ENCODE measurements at regions not wholly inside any gene's neighbourhood (a gene's known extent, or its start where the extent isn't known, plus 50 kb on each side); places are given as distances from the start of the nearest gene placed in this dataset.

DNA sequence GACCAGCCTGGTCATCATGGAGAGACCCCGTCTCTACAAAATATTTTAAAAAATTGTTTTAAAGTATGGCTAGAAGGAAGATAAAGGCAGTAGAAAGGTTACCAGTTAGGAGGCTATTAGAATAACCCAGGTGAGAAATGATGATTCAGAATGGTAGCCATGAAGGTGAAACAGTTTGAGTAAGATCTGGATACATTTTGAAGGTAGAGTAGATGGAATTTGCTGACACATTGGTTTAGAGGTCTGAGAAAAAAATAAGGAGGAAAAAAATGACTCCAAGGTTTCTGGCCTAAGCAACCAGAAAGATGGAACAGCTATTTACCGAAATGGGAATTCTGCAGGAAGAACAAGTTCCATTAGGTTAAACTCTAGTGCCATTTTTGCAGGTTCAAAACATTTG lies 167.9 kb upstream of the TAB2 start:
- peak; percentile 57 for DNase-seq (ENCODE audit: low spot score)

DNA sequence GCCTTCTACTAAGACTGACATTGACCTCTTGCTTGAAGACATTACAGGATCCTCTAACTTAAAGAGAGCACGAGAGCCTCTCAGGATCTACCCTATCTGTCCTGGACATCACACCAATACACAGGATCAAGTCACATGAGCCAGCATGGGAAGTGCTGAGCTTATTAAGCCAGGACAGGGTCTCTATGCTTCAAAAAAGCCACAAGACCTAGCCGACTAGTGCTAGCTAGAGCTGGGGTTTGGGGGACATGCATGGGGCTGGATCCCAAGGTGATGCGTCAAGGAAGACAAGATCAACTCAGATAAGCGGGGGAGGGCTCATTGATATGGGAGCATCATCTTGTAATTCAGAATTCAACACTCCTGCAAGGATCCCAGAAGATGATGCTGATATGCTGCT lies 167.2 kb upstream of the TAB2 start:
- no peak for DNase-seq (ENCODE audit: low spot score)

DNA sequence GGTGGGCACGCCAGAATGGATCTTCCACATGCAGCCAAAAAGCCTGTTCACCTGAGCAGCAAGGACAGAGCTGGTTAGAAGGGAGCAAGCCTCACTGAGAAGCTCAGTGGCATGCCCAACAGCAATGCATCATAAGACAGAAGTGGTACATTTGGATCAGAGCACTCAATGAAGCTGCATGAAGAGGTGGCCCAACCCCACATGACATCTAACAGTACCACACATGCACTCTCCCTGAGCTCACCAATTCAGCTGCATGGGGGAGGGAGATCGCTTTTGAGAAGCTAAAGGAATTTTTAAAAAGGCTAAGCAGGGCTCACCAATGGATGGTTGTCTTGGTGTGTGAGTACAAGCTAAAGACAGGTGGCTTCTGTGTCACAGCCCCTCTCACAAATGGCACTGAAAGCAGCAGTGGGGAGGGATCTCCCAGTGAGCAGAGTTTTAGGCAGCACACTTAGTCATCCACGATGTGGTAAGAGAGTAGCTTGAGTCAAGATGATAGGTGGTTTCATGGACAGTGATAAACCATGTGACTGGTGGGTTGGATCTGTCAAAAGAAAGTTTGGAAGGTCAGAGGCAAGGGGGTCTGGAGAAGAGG lies 166.6 kb upstream of the TAB2 start:
- DNase-seq (ENCODE audit: low spot score) = peak; percentile 84

DNA sequence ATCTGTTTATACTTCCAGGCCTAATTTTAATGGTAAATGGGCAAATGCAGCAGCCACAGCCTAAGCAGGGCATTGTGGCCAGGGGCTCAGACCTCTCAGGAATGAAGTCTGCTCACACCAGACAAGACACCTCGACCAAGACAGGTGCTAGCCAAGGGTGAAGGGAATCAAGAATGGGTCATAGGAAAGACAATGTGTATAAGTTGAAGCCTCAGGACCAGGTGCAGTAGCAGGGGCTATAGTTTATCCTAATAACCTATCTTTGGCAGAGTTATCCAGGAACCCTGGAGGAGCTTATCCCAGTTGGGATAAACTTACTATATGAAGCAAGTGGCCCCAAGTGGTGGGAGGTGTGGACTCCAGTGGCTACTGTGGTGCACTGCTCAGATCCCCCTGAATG lies 165.0 kb upstream of the TAB2 start:
- DNase-seq (ENCODE audit: low spot score) = no peak

DNA sequence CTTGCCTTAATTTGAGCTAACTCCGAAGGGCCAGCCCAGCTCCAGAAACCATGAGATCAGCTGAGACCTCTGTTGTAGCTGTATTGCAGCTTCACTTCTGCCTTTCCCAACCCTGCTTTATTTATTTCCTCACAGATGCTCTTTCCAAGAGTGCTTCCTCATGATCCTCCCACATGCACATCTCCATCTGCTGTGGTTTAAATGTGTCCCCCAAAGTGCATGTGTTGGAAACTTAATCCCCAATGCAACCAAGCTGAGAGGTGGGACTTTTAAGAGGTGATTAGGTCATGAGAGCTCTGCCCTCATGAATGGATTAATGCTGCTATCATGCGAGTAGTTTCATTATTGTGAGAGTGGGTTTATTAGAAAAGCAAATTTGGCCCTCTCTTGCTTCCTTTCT lies 164.4 kb upstream of the TAB2 start:
- DNase-seq (ENCODE audit: low spot score) = no peak

DNA sequence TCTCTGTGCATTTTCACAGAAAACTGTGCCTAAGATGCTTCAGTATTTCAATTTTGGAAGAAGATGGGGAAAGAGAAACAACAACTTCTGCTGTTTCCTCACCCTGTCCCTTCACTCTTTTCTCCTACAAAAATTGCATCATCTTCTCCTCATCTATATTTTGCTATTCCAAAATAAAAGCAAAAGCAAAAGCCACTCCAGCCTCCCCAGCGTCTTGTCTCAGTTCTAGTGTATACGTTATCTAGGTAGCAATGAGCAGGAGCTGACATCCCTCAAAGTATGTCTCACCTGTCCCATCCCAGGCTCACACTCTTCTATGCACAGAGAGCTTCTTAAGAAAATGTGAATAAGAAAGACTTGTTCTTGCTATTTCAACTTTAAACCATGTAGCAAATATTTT lies 163.8 kb upstream of the TAB2 start:
- no peak for DNase-seq (ENCODE audit: low spot score)

DNA sequence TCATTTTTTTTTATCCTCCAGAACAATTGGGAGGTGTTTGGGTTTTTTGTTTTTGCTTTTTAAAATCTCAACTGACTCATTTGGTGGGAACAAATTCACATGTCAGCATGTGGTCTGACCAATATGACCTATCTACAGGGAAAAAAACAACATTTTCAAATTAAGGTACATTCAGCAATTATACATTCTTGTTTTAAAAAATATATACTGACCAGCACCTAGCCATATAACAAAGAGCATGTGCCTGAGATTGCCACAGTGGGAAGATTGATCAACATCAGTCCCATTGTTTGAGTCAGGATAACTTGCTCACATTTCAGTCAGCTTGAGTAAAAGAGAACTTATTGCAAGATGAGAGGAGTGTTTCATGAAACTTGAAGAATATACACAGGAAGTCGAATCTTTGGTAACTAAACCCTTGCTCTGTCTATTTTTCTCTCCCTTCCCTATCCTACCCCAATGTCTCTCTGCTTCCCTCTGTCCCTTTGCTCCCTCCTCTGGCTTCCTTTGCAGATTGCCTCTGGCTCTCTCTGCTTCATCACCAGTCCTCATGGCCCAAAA lies 163.2 kb upstream of the TAB2 start:
- peak; percentile 54 for DNase-seq (ENCODE audit: low spot score)

DNA sequence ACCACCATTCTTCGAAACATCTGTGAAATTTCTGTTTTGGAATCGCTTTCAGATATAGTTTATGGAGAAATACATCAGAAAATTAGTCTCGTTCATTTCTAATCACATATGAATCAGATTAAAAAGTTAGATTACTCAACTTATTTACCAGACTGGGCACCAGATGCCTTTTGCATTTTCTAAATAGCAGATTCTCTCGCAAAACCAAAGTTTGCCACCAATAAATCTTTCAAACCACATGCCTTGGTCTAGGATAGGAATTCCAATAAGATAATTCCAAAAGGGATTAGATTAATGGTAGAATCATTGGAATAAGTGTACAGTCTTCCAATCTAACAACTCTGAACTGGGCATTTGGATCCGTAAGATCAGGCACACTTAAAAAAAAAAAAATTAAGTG lies 160.4 kb upstream of the TAB2 start:
- DNase-seq (ENCODE audit: low spot score) = no peak

DNA sequence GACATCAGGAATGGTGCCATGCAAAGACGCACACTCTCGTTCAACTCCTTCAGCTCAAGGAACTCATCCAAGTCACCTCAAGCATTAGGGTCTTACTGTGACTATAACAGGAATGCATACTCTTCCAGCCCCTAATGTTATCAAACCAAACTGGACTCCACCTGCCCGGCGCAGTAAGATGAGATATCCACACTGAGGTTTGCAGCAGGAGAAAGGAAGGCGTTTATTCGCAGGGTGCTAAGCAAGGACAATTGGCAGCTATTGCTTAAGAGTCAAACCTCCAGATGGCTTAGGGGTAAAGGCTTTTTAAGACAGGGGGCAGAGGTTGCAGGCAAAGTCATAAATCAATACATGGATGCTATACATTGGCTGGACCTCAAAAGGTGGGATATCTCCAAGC lies 159.4 kb upstream of the TAB2 start:
- no peak for DNase-seq (ENCODE audit: low spot score)

DNA sequence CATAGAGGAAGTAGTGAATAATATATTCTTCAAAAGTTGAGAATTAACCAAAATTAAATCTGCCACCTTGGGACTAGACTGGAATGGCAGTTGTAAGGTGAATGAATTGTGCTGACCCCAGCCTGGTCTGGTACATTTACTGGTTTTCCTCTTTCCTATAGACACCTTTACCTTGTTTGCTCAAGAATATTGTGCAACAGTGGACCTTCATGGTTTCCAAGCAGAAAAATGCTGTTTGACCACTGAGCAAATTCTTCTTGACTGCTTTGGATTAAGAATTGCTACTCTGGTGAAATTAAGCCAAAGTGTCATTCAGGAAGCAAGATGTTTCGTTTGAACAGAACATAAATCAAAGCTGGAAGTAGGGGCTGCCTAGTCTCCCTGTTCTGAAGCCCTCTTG lies 156.6 kb upstream of the TAB2 start:
- DNase-seq (ENCODE audit: low spot score) = no peak

DNA sequence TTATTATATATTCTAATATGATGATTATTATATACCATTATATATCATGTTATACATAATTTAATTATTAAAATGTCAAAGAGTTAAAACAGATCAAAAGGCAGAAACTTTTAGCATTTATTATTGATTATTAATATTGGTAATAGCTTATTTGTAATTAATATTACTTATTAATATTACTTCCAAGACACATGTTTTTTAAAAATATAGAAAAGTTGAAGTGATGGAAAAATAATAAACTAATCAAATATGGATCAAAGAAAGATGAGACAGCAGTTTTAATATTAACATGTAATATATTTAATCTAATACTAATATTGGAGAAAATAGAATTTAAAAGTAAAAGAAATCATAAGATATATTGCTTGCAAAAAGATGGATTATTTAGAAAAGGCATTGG lies 154.6 kb upstream of the TAB2 start:
- DNase-seq (ENCODE audit: low spot score) = no peak

DNA sequence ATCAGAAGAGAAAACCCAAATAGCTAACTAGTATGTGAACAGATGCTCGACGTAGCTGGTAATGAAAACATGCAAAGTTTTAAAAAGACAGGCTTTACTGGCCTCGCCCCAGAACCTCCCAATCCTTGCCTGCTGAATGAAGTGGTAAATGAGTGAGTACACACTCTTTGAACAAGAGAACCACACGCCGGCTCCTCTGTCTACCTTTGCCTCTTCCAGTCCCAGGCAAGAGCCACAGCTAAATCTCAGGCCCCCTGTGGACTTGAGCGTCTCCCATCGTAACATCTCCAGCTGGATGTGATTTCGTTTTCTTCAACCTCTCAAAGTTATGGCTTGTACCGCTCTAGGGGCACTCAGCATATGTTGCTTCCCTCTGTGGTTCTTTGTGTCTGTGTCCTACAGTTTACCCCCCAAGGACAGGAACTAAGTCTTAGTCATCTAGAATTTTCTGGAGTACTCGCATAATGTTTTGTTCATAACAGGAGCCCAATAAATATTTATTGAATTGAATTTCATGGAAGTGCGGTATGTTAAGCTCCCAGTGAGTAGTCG lies 153.2 kb upstream of the TAB2 start:
- DNase-seq (ENCODE audit: low spot score) = no peak

DNA sequence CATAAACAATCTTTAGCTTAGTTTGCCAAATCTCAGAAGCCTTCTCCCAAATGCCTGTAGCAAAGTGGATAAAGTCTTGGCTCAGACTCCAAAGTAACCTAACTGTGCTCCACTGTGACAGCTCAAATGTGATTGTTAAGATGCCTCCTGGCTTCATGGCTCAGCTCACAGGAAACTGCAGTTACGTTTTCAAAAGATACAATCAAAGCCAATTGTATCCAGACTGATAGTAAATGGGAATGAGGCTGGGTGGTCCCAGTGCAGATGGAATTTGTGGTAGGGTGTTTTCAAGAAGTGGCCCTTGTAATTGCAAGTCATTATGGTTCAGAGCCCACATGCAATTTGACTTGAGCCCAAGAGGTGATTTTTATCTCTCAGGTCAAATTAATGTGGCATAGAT lies 151.2 kb upstream of the TAB2 start:
- DNase-seq (ENCODE audit: low spot score) = no peak

DNA sequence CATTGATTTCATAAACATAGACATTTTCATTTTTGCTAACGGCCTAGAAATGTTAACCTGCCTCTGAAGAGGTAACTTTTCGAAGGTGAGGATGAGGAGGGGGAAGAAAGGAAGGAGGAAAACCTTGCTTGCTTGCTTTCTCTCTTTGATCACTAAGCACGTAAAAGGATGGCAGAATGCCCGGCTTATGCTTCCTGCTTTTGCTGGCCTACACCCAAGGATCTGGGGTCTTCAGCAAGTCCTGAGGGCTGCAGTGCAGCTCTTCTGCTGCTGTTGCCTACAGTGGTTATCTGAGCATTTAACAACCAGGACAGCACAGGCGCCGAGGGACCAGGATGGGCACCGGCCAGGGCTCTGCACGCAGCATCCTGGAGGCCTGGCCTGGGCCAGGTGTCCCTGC lies 150.8 kb upstream of the TAB2 start:
- no peak for DNase-seq (ENCODE audit: low spot score)

DNA sequence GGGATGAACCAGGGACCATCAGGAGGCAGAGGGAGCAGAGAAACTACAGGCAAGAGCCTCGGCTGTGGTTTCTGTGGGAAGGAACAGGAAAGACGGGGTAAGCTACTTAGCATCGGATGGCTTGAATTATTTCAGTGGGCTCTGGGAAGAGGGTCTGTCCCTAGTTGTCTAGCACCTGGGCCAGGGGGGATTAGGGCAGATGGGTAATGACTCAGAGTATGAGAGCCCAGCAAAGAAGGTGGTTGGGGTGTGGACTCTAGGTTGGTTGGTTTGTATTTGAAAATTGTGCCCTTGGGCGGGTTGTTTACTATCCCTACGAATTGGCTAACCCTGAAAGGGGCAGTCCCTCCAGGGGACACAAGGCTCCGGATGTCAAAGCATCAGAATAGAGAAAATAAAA lies 148.5 kb upstream of the TAB2 start:
- no peak for DNase-seq (ENCODE audit: low spot score)

DNA sequence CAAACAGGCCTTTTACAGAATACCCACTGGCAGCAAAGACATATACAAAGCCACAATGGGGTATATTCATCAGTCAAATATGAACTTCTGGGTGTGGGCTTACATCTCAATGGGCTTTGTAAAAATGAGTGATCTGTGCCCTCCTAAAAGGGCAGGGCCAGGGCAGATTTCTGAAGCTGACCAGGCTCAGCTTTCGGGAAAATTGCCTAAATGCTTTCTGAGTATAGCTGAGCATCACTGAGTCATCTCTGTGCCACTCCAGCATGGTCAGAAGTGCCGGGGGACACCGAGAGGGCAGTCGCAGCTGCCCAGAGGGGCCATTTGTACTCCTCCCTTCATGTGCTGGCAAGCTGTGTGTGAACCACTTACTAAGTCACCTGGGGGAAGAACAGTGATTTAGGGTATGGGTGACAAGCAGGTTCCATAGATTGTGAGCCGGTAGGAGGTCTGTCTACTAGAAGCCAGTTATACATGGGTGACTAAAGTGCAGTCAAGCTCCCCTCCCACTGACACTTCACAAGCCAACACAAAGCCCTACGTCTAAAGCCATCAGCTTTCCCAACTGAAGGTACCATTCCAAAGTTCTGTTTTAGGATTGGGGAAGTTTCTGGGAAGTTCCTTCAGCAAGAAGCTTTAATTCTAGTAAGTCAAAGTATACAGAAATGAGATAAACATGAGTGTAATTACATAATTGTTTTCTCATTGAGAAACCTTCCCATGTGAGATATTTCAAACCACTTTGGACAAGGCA lies 147.6 kb upstream of the TAB2 start:
- DNase-seq (ENCODE audit: low spot score) = no peak

DNA sequence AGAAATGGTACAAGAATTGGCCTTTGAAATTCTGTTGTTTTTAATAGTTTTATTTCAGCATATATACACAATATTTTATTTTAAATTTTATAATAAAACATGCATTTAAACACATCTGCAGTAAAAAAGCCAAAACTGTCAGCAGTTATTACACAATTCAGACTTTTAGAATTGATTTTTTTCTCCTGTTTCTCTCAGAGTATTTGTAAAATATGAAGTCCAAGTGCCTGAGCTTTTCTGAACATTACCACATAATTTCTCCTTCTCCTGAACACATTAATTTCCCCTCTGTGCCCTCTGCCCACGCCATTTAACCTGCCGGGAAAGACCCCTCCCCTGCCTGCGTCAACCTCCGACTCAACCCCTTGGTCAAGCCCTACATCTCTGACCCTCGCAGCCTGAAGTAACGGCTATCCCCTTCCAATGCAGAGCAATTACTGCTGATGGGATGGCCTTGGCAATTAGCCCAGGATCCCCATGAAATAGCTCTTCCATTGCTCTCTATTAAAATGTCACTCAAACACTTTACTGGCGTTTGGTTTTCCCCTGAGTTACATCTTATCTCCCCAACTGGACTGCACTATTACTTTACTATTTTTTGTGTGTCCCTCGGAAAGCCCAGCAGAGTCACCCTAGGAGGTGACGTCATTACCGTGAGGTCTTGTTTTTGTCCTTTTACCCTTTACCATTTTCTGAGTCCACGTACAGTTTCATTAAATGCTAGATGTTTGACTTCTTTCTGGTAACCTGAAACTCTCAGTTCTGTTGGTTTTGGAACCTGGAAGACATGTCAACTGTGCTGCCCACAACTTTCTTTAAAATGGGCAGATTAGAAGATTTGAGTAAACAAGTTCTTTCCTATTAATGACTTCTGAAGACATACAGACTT lies 146.7 kb upstream of the TAB2 start:
- no peak for DNase-seq (ENCODE audit: low spot score)

DNA sequence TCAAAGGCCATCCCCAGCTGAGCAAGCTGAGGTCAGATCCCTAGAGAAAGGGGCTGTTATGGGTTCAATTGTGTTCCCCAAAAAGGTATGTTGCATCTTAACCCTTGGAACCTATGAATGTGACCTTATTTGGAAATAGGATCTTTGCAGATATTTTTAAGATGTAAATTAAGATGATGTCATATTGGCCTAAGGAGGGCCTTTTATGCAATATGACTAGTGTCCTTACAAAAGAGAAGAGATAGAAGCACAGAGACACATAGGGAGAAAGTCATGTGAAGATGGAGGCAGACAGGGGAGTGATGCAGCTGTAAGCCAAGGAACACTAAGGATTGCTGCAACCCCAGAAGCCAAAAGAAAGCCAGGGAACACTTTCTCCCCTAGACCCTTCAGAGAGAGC lies 144.3 kb upstream of the TAB2 start:
- DNase-seq (ENCODE audit: low spot score) = no peak

DNA sequence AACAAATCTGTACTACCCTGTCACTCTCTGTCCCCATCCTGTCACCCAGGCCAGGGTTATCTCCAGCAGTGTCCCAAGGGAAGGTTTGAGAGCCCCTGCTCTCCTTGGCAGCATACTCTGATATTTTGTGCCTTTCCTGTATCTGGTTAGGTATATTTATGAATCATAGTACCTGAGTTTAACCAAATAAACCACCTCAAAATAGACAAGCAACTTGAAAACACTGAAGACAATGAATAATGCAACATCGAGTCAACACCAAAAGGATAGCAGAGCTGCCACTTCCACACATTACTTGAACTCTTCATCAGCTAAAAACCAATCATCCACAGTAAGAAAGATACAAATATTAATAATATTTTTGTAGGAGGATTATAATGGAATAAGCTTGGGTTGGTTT lies 142.6 kb upstream of the TAB2 start:
- no peak for DNase-seq (ENCODE audit: low spot score)

DNA sequence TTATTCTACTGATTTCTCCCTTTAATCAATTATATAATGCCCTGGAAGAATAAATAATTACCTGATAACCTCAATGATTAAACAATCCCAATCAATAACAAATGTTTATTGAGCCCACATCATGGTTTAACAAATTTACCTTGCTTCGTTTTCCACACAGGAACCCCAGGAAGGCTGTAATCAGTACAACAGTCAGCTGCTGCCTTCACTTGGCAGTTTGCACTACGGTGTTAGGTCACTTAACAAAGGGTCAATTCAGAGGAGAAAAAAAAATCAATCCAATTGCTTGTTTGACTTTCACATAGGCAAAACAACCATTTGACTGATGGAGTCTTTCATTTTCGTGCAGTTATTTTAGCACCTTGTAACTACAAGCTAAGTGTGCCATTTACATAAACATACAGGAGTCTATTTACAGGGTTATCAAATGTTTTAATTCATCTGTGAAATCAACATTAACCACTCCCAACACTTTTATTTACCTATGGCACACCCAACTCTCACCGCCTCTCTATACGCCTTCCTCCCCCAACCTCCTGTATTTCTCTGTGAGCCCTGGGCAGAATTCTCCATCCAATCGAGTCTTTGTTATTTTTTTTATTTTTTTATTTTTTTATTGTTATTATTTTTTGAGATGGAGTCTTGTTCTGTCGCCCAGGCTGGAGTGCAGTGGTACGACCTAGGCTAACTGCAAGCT lies 140.4 kb upstream of the TAB2 start:
- DNase-seq (ENCODE audit: low spot score) = no peak

DNA sequence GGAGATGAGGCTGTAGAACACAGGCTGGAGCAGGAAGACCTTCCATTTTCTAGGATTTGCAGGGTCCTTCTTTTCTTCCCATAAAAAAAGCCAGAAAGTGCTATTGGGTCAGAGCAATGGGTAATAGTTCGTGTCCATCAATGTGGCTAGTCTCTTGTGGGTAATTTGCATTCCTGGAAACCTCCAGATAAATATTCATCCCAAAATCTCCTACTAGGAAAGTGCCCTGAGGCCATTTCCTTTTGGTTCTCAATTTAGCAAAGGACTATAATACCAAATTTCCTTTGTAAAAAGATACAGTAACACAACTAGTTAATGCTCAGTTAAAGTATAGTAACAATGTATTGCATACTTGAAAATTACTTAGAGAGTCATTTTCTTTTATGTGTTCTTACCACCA lies 138.1 kb upstream of the TAB2 start:
- DNase-seq (ENCODE audit: low spot score) = no peak

DNA sequence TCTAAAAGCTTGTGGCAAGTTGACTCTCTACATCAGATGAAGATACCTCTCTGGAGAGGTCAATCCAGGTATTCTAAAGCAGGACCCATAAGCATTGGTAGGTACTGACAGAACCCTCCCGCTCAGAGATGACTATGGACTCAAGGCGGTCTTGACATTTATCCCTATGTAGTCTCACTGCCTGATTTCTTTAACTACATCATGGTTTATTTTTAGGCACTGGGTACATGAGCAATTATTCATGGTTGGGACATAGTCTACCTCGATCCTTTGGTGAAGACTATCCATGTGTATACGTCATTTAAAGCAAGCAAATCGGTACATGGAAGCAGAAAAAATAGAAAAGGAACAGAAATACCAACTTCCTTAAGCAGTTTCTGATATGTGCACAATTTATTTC lies 136.2 kb upstream of the TAB2 start:
- DNase-seq (ENCODE audit: low spot score) = no peak

Data from activated CD4-positive, alpha-beta T cell treated with anti-CD3 and anti-CD28 coated beads, Interleukin-2, Interleukin-4, amounts not matched to agents 100 ng/mL and 50 ng/mL, durations not matched to agents 16 hours and 8 hours (primary cell).